Embryonic facial prominence (tissue), 1 donor: ENCODE measurements at regions not wholly inside any gene's neighbourhood (a gene's known extent, or its start where the extent isn't known, plus 50 kb on each side); places are given as distances from the start of the nearest gene placed in this dataset.

Experiments
- DNase-seq: peaks from one replicate; pipeline ENCODE4 v3.0.0-alpha.2; 2016; ENCODE audit errors: extremely low spot score

DNA sequence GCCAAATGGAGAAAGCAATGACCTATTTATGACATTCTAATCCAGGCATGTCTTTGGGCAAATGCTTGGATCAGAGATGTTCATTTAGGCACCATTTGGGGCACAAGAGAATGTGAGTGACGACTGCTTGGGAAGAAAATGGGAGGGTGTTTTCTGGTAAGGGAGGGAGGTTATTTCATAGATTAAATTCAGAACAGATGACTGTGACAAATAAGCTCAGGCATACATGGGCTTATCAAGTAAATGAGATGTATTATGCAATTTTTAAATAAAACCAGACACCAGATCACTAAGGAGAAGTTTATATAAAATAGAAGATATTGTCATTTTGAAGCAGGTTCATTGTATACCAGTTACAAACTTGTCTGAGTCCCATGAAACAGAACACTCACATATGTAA lies 71.4 kb upstream of the UGT8 start:
- DNase-seq, result no peak

DNA sequence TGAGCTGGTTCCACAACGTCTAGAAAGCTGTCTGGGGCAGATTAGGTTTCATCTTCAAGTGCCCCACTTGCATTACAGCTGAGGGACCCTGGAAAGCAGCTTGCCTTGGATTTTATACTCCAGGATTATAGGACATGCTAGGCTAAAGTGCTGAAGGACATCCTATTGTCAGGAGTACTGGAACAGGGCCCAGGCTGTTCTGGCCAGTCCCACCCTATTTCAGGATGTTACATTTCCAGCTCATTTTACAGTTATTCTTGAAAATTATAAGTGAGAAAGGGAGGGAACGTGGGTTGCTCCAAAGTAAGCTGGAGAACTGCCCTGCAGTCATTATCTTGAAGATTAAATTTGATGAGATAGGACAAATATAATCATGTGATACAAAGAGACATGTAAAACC lies 71.0 kb upstream of the UGT8 start:
- DNase-seq, result no peak

DNA sequence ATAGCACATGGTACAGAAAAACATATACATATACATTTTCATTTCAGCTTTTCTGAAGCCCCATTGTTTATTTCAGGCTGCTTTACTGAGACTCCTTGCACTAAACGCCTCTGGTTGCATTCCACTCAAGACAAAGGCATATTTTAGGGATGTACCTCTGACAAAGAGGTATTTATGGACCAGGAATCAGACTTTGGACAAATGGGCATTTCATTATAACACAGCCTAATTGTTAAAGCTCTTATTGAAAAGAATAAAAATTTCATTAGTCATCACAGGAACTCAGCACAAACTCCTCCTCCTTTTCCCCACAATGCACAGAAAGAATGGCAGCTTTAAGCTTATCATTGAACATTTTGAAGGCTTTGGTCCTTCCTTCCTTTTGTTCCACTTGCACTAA lies 62.9 kb upstream of the UGT8 start:
- no peak for DNase-seq

DNA sequence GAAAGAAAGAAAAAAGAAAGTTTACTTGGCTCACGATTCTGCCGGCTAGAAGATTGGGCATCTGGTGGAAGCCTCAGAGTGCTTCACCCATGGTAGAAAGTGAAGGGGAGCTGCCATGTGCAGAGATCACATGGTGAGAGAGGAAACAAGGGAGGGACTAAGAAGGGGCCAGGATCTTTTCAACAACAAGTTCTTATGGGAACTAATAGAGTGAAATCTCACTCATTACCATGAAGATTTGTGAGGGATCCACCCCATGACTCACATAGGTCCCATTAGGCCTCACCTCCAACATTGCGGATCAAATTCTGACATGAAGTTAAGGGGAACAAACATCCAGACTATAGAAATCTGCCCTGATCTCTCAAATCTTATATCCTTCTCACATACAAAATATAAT lies 61.3 kb upstream of the UGT8 start:
- DNase-seq, result no peak

DNA sequence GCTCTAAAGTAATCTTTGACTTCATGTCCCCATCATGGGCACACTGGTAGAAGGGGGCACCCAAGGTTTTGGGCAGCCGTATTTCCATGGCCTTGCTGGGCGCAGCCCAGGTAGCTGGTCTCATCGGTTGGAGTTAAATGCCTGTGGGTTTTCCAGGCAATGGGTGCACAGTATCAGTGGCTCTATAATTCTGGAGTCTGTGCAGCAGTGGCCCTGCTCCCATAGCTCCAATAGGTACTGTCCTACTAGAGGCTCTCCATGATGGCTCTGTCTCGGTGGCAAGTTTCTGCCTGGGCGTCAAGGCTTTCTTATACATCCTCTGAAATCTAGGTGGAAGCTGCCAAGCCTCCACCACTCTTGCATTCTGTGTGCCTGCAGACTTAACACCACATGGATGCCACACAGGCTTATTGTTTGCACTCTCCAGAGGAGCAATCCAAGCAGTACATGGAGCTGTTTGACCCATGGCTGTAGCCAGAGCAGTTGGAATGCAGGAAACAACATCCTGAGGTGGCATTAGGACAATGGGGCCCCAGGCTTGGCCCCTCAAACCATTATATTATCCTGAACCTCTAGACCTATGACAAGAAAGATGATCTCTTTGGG lies 60.5 kb upstream of the UGT8 start:
- DNase-seq, result no peak

DNA sequence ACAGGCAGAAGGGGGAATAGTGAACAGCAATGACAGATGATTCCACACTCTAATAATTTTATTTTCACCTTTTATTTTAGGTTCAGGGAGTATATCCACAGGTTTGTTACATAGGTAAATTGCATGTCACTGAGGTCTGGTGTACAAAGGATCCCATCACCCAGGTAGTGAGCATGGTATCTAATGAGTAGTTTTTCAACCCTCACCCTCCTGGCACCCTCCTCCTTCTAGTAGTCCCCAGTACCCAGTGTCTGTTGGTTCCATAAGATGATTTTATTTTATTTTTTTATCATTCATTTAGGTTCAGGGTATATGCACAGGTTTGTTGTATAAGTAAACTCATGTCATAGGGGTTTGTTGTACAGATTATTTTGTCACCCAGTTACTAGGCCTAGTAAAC lies 58.6 kb upstream of the UGT8 start:
- DNase-seq, result no peak

DNA sequence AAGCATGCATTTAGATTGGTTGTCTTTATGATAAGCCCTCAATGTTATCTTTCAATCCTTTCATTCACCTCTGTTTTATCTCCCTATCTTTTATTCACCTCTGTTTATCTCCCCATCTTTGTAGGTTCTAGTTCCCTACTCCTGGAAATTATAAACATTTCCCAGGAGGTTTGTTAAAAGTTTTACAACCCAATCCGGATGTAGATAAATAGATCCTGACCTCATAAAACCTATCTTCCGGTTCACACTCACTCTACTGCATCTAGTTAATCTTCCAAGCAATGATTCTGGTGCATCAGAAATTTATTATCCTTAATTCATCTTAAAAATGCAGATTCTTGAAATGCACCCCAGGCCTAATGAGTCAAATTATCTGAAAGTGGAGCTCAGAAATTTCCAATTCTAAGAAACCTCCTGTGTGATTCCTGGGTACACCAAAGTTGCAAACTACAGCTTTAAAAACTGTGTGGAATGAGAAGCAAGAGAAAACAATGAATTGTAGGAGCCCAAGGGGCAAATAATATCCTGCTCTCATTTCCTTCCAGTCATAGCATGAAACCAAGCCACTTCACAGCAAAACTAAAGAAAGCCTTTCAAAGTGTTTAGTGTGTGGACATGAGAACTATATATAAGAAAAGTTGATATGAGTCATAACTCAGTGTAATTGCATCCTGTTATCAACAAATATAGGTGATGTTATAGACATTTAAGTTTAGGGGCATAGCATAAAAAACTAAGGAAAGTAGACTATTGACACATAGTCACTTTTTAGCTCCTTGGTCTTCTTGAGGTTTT lies 51.1 kb upstream of the UGT8 start:
- DNase-seq, result no peak
